Adrenal gland (tissue), 5 donors: ENCODE measurements at regions not wholly inside any gene's neighbourhood (a gene's known extent, or its start where the extent isn't known, plus 50 kb on each side); places are given as distances from the start of the nearest gene placed in this dataset.

Experiments used
- CTCF ChIP-seq, 6 experiments: fragments of 450-650 bp in 4 of 6; fragments of 200-600 bp in 2 of 6; sonication (generic) in 1 of 6; IDR thresholded peaks; 1 replicate in 5 of 6; 2 replicates in 1 of 6; pipeline versions ENCODE4 v1.5.1 to v1.8.0; 2016 to 2021; ENCODE audit warnings: antibody characterized with exemption in 6 of 6, mild to moderate bottlenecking in 2 of 6, moderate library complexity in 1 of 6
- POLR2A ChIP-seq, 2 donors: fragments of 450-650 bp; IDR thresholded peaks; one replicate each; pipeline ENCODE4 v1.6.1; 2017; ENCODE audit warnings: antibody characterized with exemption in 2 of 2, mild to moderate bottlenecking in 2 of 2, moderate library complexity in 1 of 2
- donor health status: DM: no; HTN: no; CAD: no.

- TF ChIP-seq CTCF (IDR thresholded peaks at IDR 0.05): no peak
- TF ChIP-seq POLR2A (IDR thresholded peaks at IDR 0.05): no peak
Observed at GRCh38 chr15:31953478-31953877, 76.8 kb upstream of the CHRNA7 start.
